Pons (tissue), 1 donor: ENCODE measurements at regions not wholly inside any gene's neighbourhood (a gene's known extent, or its start where the extent isn't known, plus 50 kb on each side); places are given as distances from the start of the nearest gene placed in this dataset.
"Not testable (repeated sequence)": the region's sequence is repeated elsewhere in the genome, so short reads cannot be mapped to it uniquely, and the experiment has no call there.

Experiments used
- DNase-seq: peaks from one replicate; pipeline ENCODE4 v3.0.0-alpha.2; 2016; ENCODE audit warnings: low spot score

- peak; percentile 4 for DNase-seq
Measured at GRCh38 chr5:100479079-100479688, 56.0 kb upstream of the FAM174A start.

- no peak for DNase-seq
Measured at GRCh38 chr5:100472091-100472490, 63.1 kb upstream of the FAM174A start.

- DNase-seq = no peak
Measured at GRCh38 chr5:100469767-100470166, 65.4 kb upstream of the FAM174A start.

- DNase-seq = no peak
Measured at GRCh38 chr5:100464418-100464817, 70.8 kb upstream of the FAM174A start.

GRCh38 chr5:100456615-100457014 lies 78.6 kb upstream of the FAM174A start:
- no peak for DNase-seq

GRCh38 chr5:100452126-100452525 lies 83.0 kb upstream of the FAM174A start:
- no peak for DNase-seq

- no peak for DNase-seq
Measured at GRCh38 chr5:100448111-100448528, 87.1 kb upstream of the FAM174A start.

GRCh38 chr5:100446879-100447430 lies 88.2 kb upstream of the FAM174A start:
- DNase-seq = no peak

GRCh38 chr5:100444961-100445360 lies 90.2 kb upstream of the FAM174A start:
- DNase-seq = no peak

- no peak for DNase-seq
Measured at GRCh38 chr5:100434815-100435214, 100.4 kb upstream of the FAM174A start.

GRCh38 chr5:100432741-100433140 lies 102.4 kb upstream of the FAM174A start:
- DNase-seq = no peak

- DNase-seq = peak; percentile 51
Measured at GRCh38 chr5:100430268-100431195, 104.6 kb upstream of the FAM174A start.

GRCh38 chr5:100424787-100425186 lies 110.4 kb upstream of the FAM174A start:
- no peak for DNase-seq

GRCh38 chr5:100424017-100424416 lies 111.2 kb upstream of the FAM174A start:
- DNase-seq = no peak

- DNase-seq = no peak
Measured at GRCh38 chr5:100423330-100423729, 111.8 kb upstream of the FAM174A start.

- no peak for DNase-seq
Measured at GRCh38 chr5:100421360-100421759, 113.8 kb upstream of the FAM174A start.

- DNase-seq = no peak
Measured at GRCh38 chr5:100418231-100418630, 116.9 kb upstream of the FAM174A start.

GRCh38 chr5:100409660-100410151 lies 125.5 kb upstream of the FAM174A start:
- DNase-seq = no peak

GRCh38 chr5:100407053-100407452 lies 128.1 kb upstream of the FAM174A start:
- DNase-seq = no peak

- DNase-seq = peak; percentile 54
Measured at GRCh38 chr5:100406640-100407039, 128.5 kb upstream of the FAM174A start.

GRCh38 chr5:100402071-100402470 lies 133.1 kb upstream of the FAM174A start:
- DNase-seq = no peak

GRCh38 chr5:100401149-100401548 lies 134.0 kb upstream of the FAM174A start:
- no peak for DNase-seq

GRCh38 chr5:100398815-100399214 lies 136.4 kb upstream of the FAM174A start:
- not testable (repeated sequence) for DNase-seq
